C4-2B (cell line): ENCODE measurements at regions not wholly inside any gene's neighbourhood (a gene's known extent, or its start where the extent isn't known, plus 50 kb on each side); places are given as distances from the start of the nearest gene placed in this dataset.

ENCODE experiments used
- H3K27ac ChIP-seq: fragments of 450-650 bp; 2 replicates; pipeline ENCODE4 v1.5.1; 2017
- CTCF ChIP-seq: fragments of 450-650 bp; conservative IDR thresholded peaks from 2 replicates; pipeline ENCODE4 v1.5.1; 2017; ENCODE audit warnings: mild to moderate bottlenecking
- ZFX ChIP-seq: fragments of 450-650 bp; IDR thresholded peaks from 2 replicates; pipeline ENCODE4 v1.6.1; 2017

- H3K27ac ChIP-seq: no peak overlapping the region
- no peak for TF ChIP-seq ZFX
- TF ChIP-seq CTCF: no peak
Observed at GRCh38 chr10:3476640-3477448, 304.3 kb upstream of the PITRM1 start.

- H3K27ac ChIP-seq: no peak overlapping the region
- TF ChIP-seq ZFX (no peak), CTCF (no peak)
Observed at GRCh38 chr10:3476186-3476585, 303.6 kb upstream of the PITRM1 start.

GRCh38 chr10:3475367-3475766 is 302.8 kb upstream of the PITRM1 start:
- no peak overlapping the region for H3K27ac ChIP-seq
- TF ChIP-seq CTCF (no peak), ZFX (no peak)

- TF ChIP-seq ZFX (no peak), CTCF (no peak)
- H3K27ac ChIP-seq: no peak overlapping the region
Observed at GRCh38 chr10:3474266-3474665, 301.7 kb upstream of the PITRM1 start.

GRCh38 chr10:3473271-3473670 is 300.7 kb upstream of the PITRM1 start:
- TF ChIP-seq CTCF (no peak), ZFX (no peak)
- peak overlapping the region; percentile 6; the same call in 1 of the 2 replicates for H3K27ac ChIP-seq

GRCh38 chr10:3472287-3473051 is 299.9 kb upstream of the PITRM1 start:
- TF ChIP-seq CTCF (no peak), ZFX (0 out of 2 replicates have a peak, but pooled peaks have one; percentile 10)
- H3K27ac ChIP-seq: peak overlapping the region; percentile 56

GRCh38 chr10:3471927-3472286 is 299.3 kb upstream of the PITRM1 start:
- no peak for TF ChIP-seq CTCF
- no peak for TF ChIP-seq ZFX
- peak overlapping the region; percentile 56 for H3K27ac ChIP-seq
